ENCODE measurements at regions not wholly inside any gene's neighbourhood (a gene's known extent, or its start where the extent isn't known, plus 50 kb on each side); places are given as distances from the start of the nearest gene placed in this dataset.

DNA sequence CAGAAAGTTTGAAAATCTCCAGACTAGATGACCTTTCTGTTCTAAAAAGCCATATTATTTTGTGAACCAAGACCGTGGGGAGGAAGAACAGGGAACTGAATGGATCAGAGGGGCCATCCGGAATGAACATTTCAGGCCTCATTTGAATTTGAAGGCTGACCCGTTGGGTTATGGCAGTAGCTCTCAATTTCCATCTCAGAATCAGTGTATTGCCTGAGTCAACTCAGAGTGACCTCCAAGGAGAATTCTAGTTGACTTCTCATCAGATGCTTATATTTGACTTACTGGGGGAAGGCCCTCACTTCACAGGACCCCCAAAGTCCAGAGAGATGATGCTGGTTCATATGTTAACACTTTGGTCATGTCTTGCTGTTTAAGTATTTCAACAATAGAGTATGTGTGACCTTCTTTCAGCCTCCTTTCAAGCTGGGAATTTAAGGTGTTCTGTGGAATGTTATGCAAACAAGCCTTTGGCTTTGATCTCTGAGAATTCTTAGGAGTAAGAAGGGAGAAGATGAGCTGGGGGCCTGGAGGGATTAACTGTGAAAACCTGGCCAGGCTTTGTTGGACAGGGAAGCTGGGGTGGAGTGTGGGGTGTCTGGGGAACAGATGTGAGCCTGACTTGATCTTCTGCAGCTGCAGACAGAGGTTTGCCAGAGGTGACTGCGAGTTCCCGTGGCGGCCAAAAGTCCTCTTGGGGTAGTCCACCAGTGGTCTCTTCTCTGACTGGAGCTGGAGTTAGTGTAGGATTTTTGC, 111.2 kb upstream of the RGMA start:
- no peaks in the 10 kb centered on the region for H3K9me3 ChIP-seq
- peaks cover 26% of the 10 kb centered on the region for H3K27me3 ChIP-seq
- no peak overlapping the region for H3K27ac ChIP-seq
- H3K4me1 ChIP-seq (ENCODE audit: control insufficient read depth in 1 of 2, insufficient read depth in 1 of 2, low read depth in 1 of 2, low read length in 1 of 2) = no peaks in the 10 kb centered on the region
- TF ChIP-seq, protein P1, sequence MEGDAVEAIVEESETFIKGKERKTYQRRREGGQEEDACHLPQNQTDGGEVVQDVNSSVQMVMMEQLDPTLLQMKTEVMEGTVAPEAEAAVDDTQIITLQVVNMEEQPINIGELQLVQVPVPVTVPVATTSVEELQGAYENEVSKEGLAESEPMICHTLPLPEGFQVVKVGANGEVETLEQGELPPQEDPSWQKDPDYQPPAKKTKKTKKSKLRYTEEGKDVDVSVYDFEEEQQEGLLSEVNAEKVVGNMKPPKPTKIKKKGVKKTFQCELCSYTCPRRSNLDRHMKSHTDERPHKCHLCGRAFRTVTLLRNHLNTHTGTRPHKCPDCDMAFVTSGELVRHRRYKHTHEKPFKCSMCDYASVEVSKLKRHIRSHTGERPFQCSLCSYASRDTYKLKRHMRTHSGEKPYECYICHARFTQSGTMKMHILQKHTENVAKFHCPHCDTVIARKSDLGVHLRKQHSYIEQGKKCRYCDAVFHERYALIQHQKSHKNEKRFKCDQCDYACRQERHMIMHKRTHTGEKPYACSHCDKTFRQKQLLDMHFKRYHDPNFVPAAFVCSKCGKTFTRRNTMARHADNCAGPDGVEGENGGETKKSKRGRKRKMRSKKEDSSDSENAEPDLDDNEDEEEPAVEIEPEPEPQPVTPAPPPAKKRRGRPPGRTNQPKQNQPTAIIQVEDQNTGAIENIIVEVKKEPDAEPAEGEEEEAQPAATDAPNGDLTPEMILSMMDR (IDR thresholded peaks at IDR 0.05) = no peak
- H3K4me3 ChIP-seq (ENCODE audit: low read depth in 1 of 2, low read length in 1 of 2) = no peak overlapping the region
- no peaks in the 10 kb centered on the region for H3K36me3 ChIP-seq

DNA sequence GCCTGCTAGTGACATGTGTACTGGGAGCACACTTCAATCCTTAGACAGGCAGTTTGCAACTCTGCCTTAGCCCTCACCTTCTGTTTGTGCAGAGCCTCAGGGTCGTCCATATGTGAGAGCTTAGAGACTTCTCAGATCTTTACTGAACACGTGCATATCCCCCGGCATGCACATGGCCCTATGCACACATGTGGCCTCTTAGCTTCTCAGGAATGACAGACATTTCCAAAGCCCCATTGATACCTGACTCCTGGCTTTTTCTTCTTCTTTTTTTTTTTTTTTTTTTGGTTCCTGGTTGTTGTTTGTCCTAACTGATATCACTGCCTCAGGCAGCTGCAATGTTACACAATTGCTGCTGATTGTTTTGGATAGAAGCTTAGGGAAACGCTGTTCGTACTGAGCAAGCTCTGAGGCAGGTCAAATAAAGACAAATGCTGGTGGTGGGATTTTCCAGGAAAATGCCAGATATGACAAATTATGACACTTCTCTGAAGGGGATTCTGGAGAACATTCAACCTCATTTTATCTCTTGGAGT, 107.2 kb upstream of the RGMA start:
- Histone ChIP-seq H3K36me3 (no peaks in the 10 kb centered on the region), H3K27ac (no peak overlapping the region)
- TF ChIP-seq, protein P1 (IDR thresholded peaks at IDR 0.05) = no peak

DNA sequence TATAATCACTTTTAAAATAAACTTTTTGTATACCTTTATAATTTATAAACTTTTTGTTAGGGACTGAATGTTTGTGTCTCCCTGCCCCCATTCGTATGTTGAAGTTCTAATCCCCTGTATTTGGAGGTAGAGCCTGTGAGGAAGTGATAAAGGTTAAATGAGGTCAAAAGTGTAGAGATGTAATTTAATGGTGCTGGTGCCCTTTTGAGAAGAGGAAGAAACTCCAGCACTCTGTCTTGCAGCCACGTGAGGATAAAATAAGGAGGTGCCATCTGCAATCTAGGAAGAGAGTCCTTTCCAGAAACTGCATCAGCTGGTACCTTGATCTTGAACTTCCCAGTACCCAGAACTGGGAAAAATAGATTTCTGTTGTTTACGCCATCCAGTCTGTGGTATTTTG, 106.1 kb upstream of the RGMA start:
- Histone ChIP-seq H3K4me1 (ENCODE audit: control insufficient read depth in 1 of 2, insufficient read depth in 1 of 2, low read depth in 1 of 2, low read length in 1 of 2) (no peaks in the 10 kb centered on the region), H3K9me3 (no peaks in the 10 kb centered on the region), H3K27ac (no peak overlapping the region), H3K4me3 (ENCODE audit: low read depth in 1 of 2, low read length in 1 of 2) (no peak overlapping the region), H3K27me3 (peaks cover 38% of the 10 kb centered on the region), H3K36me3 (no peaks in the 10 kb centered on the region)
- TF ChIP-seq, protein P1 (IDR thresholded peaks at IDR 0.05) = no peak

More for the DNA sequence above, 107.2 kb upstream of the RGMA start:
- H3K27me3 ChIP-seq = peaks cover 38% of the 10 kb centered on the region
- no peaks in the 10 kb centered on the region for H3K4me1 ChIP-seq (ENCODE audit: control insufficient read depth in 1 of 2, insufficient read depth in 1 of 2, low read depth in 1 of 2, low read length in 1 of 2)
- H3K9me3 ChIP-seq = no peaks in the 10 kb centered on the region
- H3K4me3 ChIP-seq (ENCODE audit: low read depth in 1 of 2, low read length in 1 of 2) = no peak overlapping the region

DNA sequence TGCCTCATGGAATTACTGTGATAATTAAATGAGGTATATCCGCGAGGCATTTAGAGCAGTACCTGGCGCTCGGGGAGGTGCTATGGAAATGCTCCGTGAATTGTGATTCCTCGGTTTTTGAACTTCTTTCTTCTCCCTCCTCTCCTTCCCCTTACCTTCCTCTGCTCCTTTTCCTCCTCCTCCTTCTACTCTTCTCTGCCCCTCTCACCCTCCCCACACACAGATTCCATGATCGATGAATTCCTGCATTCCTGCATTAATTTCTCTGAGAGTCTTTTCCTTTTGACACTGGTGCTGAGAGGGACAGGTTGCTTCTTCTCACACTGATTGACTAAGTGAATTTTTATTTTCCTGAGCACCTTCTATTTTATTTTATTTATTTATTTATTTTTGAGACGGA, 101.2 kb upstream of the RGMA start:
- Histone ChIP-seq H3K36me3 (no peaks in the 10 kb centered on the region), H3K4me3 (ENCODE audit: low read depth in 1 of 2, low read length in 1 of 2) (no peak overlapping the region), H3K27ac (no peak overlapping the region), H3K9me3 (no peaks in the 10 kb centered on the region), H3K27me3 (peaks cover 63% of the 10 kb centered on the region), H3K4me1 (ENCODE audit: control insufficient read depth in 1 of 2, insufficient read depth in 1 of 2, low read depth in 1 of 2, low read length in 1 of 2) (no peaks in the 10 kb centered on the region)
- TF ChIP-seq, protein P1 (IDR thresholded peaks at IDR 0.05) = no peak

DNA sequence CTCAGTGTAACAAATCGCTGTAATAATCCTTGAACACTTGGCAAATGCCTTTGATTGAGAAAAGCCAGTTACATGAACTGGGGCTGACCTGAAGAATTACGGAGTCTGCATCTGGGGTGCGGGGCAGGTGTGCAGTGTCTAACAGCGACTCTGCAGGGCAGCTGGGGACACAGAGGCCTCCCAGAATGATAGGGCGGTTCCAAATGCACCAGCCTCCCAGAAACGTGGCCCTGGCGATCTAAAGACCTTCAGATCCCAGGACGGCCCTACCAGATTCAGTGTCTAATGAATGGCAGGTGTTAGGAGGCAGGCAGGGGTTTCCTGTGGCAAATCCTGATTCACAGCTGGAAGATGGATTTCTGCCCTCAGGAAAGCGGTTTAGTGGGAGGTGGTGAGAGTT, 100.5 kb upstream of the RGMA start:
- no peaks in the 10 kb centered on the region for H3K9me3 ChIP-seq
- H3K27ac ChIP-seq = no peak overlapping the region
- H3K4me1 ChIP-seq (ENCODE audit: control insufficient read depth in 1 of 2, insufficient read depth in 1 of 2, low read depth in 1 of 2, low read length in 1 of 2) = no peaks in the 10 kb centered on the region
- peaks cover 63% of the 10 kb centered on the region for H3K27me3 ChIP-seq
- no peaks in the 10 kb centered on the region for H3K36me3 ChIP-seq
- H3K4me3 ChIP-seq (ENCODE audit: low read depth in 1 of 2, low read length in 1 of 2) = no peak overlapping the region
- TF ChIP-seq, protein P1 (IDR thresholded peaks at IDR 0.05) = no peak

Data from neutrophil (primary cell).